ENCODE measurements at regions not wholly inside any gene's neighbourhood (a gene's known extent, or its start where the extent isn't known, plus 50 kb on each side); places are given as distances from the start of the nearest gene placed in this dataset.

GRCh38 chr9:12604164-12604821 lies 88.9 kb upstream of the TYRP1 start (continued):
- TF ChIP-seq ZNF449 (tag by site-specific recombination; IDR thresholded peaks at IDR 0.05) (no peak), ZNF529 (tag by site-specific recombination; IDR thresholded peaks at IDR 0.05; ENCODE audit: insufficient replicate concordance) (no peak), ZNF362 (tag by site-specific recombination; IDR thresholded peaks at IDR 0.05) (no peak), ZEB2 (tag by site-specific recombination; IDR thresholded peaks at IDR 0.05) (peak; percentile 73), FEZF1 (tag by site-specific recombination; IDR thresholded peaks at IDR 0.05) (peak; percentile 84), ZNF558 (tag by site-specific recombination; IDR thresholded peaks at IDR 0.05) (no peak), ZBTB6 (tag by site-specific recombination; IDR thresholded peaks at IDR 0.05) (no peak), PRDM2 (tag by site-specific recombination; IDR thresholded peaks at IDR 0.05; ENCODE audit: borderline replicate concordance) (no peak), ZNF629 (tag by site-specific recombination; IDR thresholded peaks at IDR 0.05) (0 out of 2 replicates have a peak, but pooled peaks have one; percentile 39), KLF9 (tag by site-specific recombination; IDR thresholded peaks at IDR 0.05; ENCODE audit: low read depth) (no peak), PRDM10 (tag by site-specific recombination; IDR thresholded peaks at IDR 0.05) (0 out of 2 replicates have a peak, but pooled peaks have one; percentile 17), ZNF658 (tag by site-specific recombination; IDR thresholded peaks at IDR 0.05) (no peak), KLF10 (tag by site-specific recombination; IDR thresholded peaks at IDR 0.05) (no peak), ZNF211 (tag by site-specific recombination; IDR thresholded peaks at IDR 0.05; ENCODE audit: low read depth) (no peak), GFI1B (tag by site-specific recombination; IDR thresholded peaks at IDR 0.05) (no peak), KLF17 (tag by site-specific recombination; IDR thresholded peaks at IDR 0.05) (no peak), MZF1 (tag by site-specific recombination; IDR thresholded peaks at IDR 0.05; ENCODE audit: borderline replicate concordance) (no peak), ZNF660 (tag by site-specific recombination; IDR thresholded peaks at IDR 0.05) (peak; percentile 75; the same call in 1 of the 2 replicates)

Measured in HEK293 (cell line).